ENCODE measurements at regions not wholly inside any gene's neighbourhood (a gene's known extent, or its start where the extent isn't known, plus 50 kb on each side); places are given as distances from the start of the nearest gene placed in this dataset.

DNA sequence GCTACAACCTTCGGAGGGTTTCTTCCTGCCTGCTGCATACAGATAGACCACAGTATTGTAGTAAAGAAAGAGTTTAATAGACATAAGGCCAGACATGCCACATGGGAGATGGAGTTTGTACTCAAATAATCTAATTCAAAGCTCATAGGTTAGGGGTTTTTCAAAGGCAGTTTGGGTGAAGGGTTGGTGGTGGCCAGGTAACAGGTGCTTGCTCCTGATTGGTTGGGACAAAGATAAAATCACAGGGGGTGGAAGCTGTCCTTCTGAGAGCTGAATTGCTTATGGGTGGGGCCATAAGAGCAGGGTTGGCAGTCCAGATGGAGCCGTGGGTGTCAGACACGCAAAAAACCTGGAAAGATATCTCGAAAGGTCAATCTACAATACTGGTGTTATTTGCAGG is 92.3 kb upstream of the ETV3 start:
- Histone ChIP-seq H3K27ac (no peak overlapping the region), H3K36me3 (no peaks in the 10 kb centered on the region), H3K4me1 (no peaks in the 10 kb centered on the region), H3K9me3 (no peaks in the 10 kb centered on the region), H3K27me3 (no peaks in the 10 kb centered on the region), H3K4me3 (no peak overlapping the region)
- intact Hi-C loops (cut with DNase I; ENCODE audit: low total_unique reads): no loop called here
- DNase-seq (ENCODE audit: low spot score in 2 of 2): no peak
- no peak for TF ChIP-seq POLR2AphosphoS5 (IDR thresholded peaks at IDR 0.05)
- TF ChIP-seq POLR2A (IDR thresholded peaks at IDR 0.05): no peak
- TF ChIP-seq, protein P1, sequence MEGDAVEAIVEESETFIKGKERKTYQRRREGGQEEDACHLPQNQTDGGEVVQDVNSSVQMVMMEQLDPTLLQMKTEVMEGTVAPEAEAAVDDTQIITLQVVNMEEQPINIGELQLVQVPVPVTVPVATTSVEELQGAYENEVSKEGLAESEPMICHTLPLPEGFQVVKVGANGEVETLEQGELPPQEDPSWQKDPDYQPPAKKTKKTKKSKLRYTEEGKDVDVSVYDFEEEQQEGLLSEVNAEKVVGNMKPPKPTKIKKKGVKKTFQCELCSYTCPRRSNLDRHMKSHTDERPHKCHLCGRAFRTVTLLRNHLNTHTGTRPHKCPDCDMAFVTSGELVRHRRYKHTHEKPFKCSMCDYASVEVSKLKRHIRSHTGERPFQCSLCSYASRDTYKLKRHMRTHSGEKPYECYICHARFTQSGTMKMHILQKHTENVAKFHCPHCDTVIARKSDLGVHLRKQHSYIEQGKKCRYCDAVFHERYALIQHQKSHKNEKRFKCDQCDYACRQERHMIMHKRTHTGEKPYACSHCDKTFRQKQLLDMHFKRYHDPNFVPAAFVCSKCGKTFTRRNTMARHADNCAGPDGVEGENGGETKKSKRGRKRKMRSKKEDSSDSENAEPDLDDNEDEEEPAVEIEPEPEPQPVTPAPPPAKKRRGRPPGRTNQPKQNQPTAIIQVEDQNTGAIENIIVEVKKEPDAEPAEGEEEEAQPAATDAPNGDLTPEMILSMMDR (IDR thresholded peaks at IDR 0.05): no peak

DNA sequence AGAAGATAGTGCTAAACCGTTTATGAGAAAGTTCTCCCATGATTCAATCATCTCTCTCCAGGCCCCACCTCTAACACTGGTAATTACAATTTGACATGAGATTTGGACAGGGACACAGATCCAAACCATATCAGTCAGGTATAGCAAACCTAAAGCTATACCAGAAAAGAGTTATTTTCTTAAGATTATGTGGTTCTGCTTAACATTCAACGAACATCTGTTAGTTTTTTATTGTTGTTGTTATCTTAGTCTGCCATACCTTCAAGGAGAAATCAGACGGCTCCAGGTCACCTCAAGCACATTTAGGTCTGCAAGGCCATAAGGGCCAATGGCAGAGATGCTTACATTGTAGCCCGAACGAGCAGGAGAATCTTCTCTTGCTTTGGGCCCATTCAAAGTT is 89.5 kb upstream of the ETV3 start:
- Histone ChIP-seq H3K36me3 (no peaks in the 10 kb centered on the region), H3K4me1 (no peaks in the 10 kb centered on the region), H3K27ac (no peak overlapping the region), H3K4me3 (no peak overlapping the region), H3K27me3 (no peaks in the 10 kb centered on the region), H3K9me3 (no peaks in the 10 kb centered on the region)
- no peak for TF ChIP-seq POLR2AphosphoS5 (IDR thresholded peaks at IDR 0.05)
- DNase-seq (ENCODE audit: low spot score in 2 of 2): no peak
- intact Hi-C loops (cut with DNase I; ENCODE audit: low total_unique reads): no loop called here

DNA sequence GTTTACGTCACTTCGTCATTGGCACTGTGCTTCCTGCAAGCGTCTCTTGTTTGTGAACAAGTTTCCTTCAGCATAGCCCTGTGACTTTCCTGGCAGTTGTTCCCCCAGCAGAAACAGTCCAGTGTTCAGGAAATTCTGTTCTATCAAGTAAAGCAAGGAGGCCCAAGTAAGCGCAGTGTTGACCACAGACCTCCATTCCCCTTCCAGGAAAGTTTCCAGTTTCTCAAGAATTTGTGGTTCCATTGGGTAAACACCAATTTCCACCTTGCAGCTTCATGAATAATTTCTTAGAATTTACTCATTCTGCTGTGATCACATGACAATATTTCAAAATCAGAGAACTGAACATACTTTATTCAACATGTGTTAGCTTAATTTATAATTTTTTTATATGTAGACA is 88.5 kb upstream of the ETV3 start:
- Histone ChIP-seq H3K4me3 (no peak overlapping the region), H3K4me1 (no peaks in the 10 kb centered on the region), H3K27me3 (no peaks in the 10 kb centered on the region), H3K36me3 (no peaks in the 10 kb centered on the region), H3K9me3 (no peaks in the 10 kb centered on the region), H3K27ac (no peak overlapping the region)
- DNase-seq (ENCODE audit: low spot score in 2 of 2): no peak
- no peak for TF ChIP-seq POLR2A (IDR thresholded peaks at IDR 0.05)
- no peak for TF ChIP-seq POLR2AphosphoS5 (IDR thresholded peaks at IDR 0.05)
- TF ChIP-seq, protein P1 (IDR thresholded peaks at IDR 0.05): no peak
- intact Hi-C loops (cut with DNase I; ENCODE audit: low total_unique reads): no loop called here

DNA sequence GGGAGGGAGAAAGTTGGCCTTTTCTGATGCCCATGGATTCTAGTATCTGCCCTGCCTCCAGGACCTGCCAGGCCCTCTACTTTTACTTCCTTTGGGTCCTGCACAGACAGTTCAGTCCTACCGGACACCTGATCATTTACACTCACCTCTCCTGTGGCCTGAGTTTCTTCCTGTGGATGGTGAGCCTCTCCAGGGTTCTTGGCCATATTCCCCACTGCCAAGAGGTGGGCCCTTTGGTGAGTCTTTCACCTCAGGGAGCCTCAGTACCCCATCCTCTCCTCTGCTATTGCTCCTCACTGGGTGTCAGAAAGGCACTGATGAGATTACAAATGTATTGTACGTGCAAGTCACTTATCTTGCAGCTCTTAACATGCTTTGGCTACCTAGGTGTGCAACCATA is 81.4 kb upstream of the ETV3 start:
- Histone ChIP-seq H3K27me3 (no peaks in the 10 kb centered on the region), H3K27ac (no peak overlapping the region), H3K4me1 (no peaks in the 10 kb centered on the region), H3K36me3 (no peaks in the 10 kb centered on the region), H3K9me3 (peaks cover 4 to 10% of the 10 kb centered on the region in 2 donors), H3K4me3 (no peak overlapping the region)
- no peak for TF ChIP-seq POLR2AphosphoS5 (IDR thresholded peaks at IDR 0.05)
- TF ChIP-seq, protein P1 (IDR thresholded peaks at IDR 0.05): no peak
- no peak for TF ChIP-seq POLR2A (IDR thresholded peaks at IDR 0.05)
- DNase-seq (ENCODE audit: low spot score in 2 of 2): no peak
- intact Hi-C loops (cut with DNase I; ENCODE audit: low total_unique reads): no loop called here

DNA sequence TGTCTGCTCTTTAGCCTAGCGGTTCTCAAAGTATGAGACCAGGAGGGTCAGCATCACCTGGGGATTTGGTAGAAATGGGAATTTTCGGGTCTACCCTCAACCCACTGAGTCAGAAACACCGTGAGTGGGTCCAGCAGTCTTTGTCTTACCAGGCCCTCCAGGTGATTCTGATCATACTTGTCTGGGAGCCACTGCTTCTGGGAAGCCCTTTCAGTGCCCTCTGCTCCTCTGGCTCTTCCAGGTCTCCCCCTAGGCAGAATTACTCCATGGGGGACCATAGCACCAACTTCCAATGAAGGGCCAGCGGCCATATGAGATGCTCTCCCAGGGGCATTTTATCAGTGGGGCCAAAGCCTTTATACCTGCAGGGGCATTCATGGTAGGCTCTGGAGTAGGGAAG is 81.0 kb upstream of the ETV3 start:
- intact Hi-C loops (cut with DNase I; ENCODE audit: low total_unique reads): no loop called here
- DNase-seq (ENCODE audit: low spot score in 2 of 2): no peak
- TF ChIP-seq POLR2A (IDR thresholded peaks at IDR 0.05): no peak

DNA sequence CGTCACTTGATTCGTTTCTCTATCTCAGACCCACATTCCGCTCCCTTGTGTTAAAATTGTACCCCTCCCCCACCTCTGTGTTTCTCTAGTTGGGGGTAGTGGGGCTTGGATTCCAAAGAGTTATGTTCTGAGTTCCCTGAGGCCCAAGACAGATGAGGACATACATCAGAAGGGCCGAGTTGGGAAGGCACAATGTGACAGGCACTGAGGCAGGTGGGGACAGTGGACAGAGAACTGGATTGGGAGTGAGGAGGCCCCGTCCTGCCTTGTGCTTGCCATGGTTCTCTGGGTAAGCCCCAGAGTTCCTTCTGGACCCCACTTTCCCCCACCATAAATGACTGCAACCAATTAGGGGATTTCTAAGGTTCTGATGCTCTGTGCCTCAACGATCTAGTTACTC is 80.5 kb upstream of the ETV3 start:
- Histone ChIP-seq H3K4me1 (no peaks in the 10 kb centered on the region), H3K9me3 (peaks cover 11 to 18% of the 10 kb centered on the region in 2 donors), H3K36me3 (no peaks in the 10 kb centered on the region), H3K27me3 (no peaks in the 10 kb centered on the region), H3K27ac (no peak overlapping the region), H3K4me3 (no peak overlapping the region)
- no peak for DNase-seq (ENCODE audit: low spot score in 2 of 2)
- TF ChIP-seq, protein P1 (IDR thresholded peaks at IDR 0.05): no peak
- no peak for TF ChIP-seq POLR2AphosphoS5 (IDR thresholded peaks at IDR 0.05)
- intact Hi-C loops (cut with DNase I; ENCODE audit: low total_unique reads): no loop called here

More for the DNA sequence above, 81.0 kb upstream of the ETV3 start:
- no peak overlapping the region for H3K27ac ChIP-seq
- H3K4me3 ChIP-seq: no peak overlapping the region
- no peaks in the 10 kb centered on the region for H3K36me3 ChIP-seq
- H3K9me3 ChIP-seq: peaks cover 6 to 13% of the 10 kb centered on the region in 2 donors
- no peaks in the 10 kb centered on the region for H3K4me1 ChIP-seq
- no peaks in the 10 kb centered on the region for H3K27me3 ChIP-seq

Data from breast epithelium (tissue), 4 donors.